Bronchial epithelial cell (primary cell): ENCODE measurements at regions not wholly inside any gene's neighbourhood (a gene's known extent, or its start where the extent isn't known, plus 50 kb on each side); places are given as distances from the start of the nearest gene placed in this dataset.

Experiments
- DNase-seq: peaks from one replicate; pipeline ENCODE4 v3.0.0-alpha.2; 2010; ENCODE audit warnings: low read depth
- FAIRE-seq: peaks from 2 replicates; lab custom pipeline; 2011; peaks lifted over from hg19 to GRCh38; lab: Jason Lieb, UNC
- H3K27me3 ChIP-seq: 2 replicates; pipeline ENCODE4 v1.5.1; 2011; ENCODE audit warnings: low read length; ENCODE audit not compliant: control insufficient read depth, insufficient read depth
- H3K36me3 ChIP-seq: 2 replicates; pipeline ENCODE4 v1.5.1; 2011; ENCODE audit warnings: low read length; ENCODE audit not compliant: control insufficient read depth, insufficient read depth
- H3K4me3 ChIP-seq: 2 replicates; pipeline ENCODE4 v1.5.1; 2011; ENCODE audit warnings: mild to moderate bottlenecking, low read depth, low read length, control low read depth
- CTCF ChIP-seq: IDR thresholded peaks from 2 replicates; pipeline ENCODE4 v1.5.1; 2011; ENCODE audit warnings: mild to moderate bottlenecking, moderate library complexity, low read length, control low read depth, inconsistent platforms; ENCODE audit not compliant: insufficient read depth, severe bottlenecking

GRCh38 chr7:47724335-47724982 lies 142.5 kb upstream of the TNS3 start:
- no peak for FAIRE-seq

GRCh38 chr7:47722126-47722525 lies 140.2 kb upstream of the TNS3 start:
- FAIRE-seq (peak; percentile 55), DNase-seq (no peak)
- no peak for TF ChIP-seq CTCF
- Histone ChIP-seq H3K27me3 (no peaks in the 10 kb centered on the region), H3K4me3 (no peak overlapping the region), H3K36me3 (no peaks in the 10 kb centered on the region)

More at GRCh38 chr7:47724335-47724982, 142.5 kb upstream of the TNS3 start:
- Histone ChIP-seq H3K27me3 (no peaks in the 10 kb centered on the region), H3K4me3 (no peak overlapping the region), H3K36me3 (no peaks in the 10 kb centered on the region)
- no peak for TF ChIP-seq CTCF
- DNase-seq = peak; percentile 68

GRCh38 chr7:47721670-47722069 lies 139.8 kb upstream of the TNS3 start:
- no peak for FAIRE-seq
- H3K27me3 ChIP-seq = no peaks in the 10 kb centered on the region
- H3K4me3 ChIP-seq = no peak overlapping the region
- peak; percentile 34 for TF ChIP-seq CTCF
- no peaks in the 10 kb centered on the region for H3K36me3 ChIP-seq
- no peak for DNase-seq

GRCh38 chr7:47720907-47721244 lies 139.0 kb upstream of the TNS3 start:
- H3K27me3 ChIP-seq = no peaks in the 10 kb centered on the region
- H3K36me3 ChIP-seq = no peaks in the 10 kb centered on the region
- H3K4me3 ChIP-seq = no peak overlapping the region
- FAIRE-seq = no peak
- TF ChIP-seq CTCF = no peak
- DNase-seq = no peak

GRCh38 chr7:47720141-47720906 lies 138.4 kb upstream of the TNS3 start:
- H3K4me3 ChIP-seq = no peak overlapping the region
- TF ChIP-seq CTCF = no peak
- H3K36me3 ChIP-seq = no peaks in the 10 kb centered on the region
- no peak for FAIRE-seq
- H3K27me3 ChIP-seq = no peaks in the 10 kb centered on the region
- no peak for DNase-seq

GRCh38 chr7:47719675-47720074 lies 137.8 kb upstream of the TNS3 start:
- Histone ChIP-seq H3K36me3 (no peaks in the 10 kb centered on the region), H3K27me3 (no peaks in the 10 kb centered on the region), H3K4me3 (no peak overlapping the region)
- FAIRE-seq = no peak
- DNase-seq = no peak
- no peak for TF ChIP-seq CTCF
